Femur (tissue), 1 donor: ENCODE measurements at regions not wholly inside any gene's neighbourhood (a gene's known extent, or its start where the extent isn't known, plus 50 kb on each side); places are given as distances from the start of the nearest gene placed in this dataset.

ENCODE experiments used
- DNase-seq: peaks from one replicate; pipeline ENCODE4 v3.0.0-alpha.2; 2017

GRCh38 chr2:63786471-63786870 is 55.2 kb upstream of the UGP2 start:
- no peak for DNase-seq

GRCh38 chr2:63788071-63788470 is 53.6 kb upstream of the UGP2 start:
- no peak for DNase-seq

- peak; percentile 33 for DNase-seq
Measured at GRCh38 chr2:63789338-63790020, 52.2 kb upstream of the UGP2 start.

- no peak for DNase-seq
Measured at GRCh38 chr2:63790491-63790890, 51.2 kb upstream of the UGP2 start.

- DNase-seq: peak; percentile 23
Measured at GRCh38 chr2:63790906-63791305, 50.8 kb upstream of the UGP2 start.

- no peak for DNase-seq
Measured at GRCh38 chr2:63791387-63791786, 50.3 kb upstream of the UGP2 start.
